Hematopoietic multipotent progenitor cell treated with erythropoietin and hydrocortisone succinate and interleukin-3 and kit ligand, for 17 days (in vitro differentiated cells): ENCODE measurements at regions not wholly inside any gene's neighbourhood (a gene's known extent, or its start where the extent isn't known, plus 50 kb on each side); places are given as distances from the start of the nearest gene placed in this dataset.
"Not testable (repeated sequence)": the region's sequence is repeated elsewhere in the genome, so short reads cannot be mapped to it uniquely, and the experiment has no call there.

Experiments used
- DNase-seq: peaks from one replicate; pipeline ENCODE4 v3.0.0-alpha.2; 2015; ENCODE audit warnings: low spot score

DNA sequence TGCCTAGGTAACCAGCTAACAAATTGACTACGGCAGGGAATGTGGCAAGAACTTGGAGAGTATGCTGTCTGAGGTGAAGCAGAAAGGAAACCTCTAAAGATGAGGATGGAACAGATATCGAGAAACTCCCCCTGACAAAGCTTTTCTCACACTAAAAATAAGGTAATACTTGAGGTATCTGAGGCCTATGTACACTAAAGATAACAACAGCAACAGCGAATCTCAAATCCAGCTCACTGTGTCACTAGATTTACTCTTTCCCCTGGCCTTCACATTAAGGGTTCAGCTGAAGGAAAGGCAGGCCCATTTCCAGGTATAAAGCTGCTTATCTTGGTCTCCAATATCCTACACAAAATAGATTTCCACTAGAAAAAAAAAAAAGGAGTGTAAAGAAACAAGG lies 518.0 kb downstream of the KCNT2 start:
- no peak for DNase-seq

DNA sequence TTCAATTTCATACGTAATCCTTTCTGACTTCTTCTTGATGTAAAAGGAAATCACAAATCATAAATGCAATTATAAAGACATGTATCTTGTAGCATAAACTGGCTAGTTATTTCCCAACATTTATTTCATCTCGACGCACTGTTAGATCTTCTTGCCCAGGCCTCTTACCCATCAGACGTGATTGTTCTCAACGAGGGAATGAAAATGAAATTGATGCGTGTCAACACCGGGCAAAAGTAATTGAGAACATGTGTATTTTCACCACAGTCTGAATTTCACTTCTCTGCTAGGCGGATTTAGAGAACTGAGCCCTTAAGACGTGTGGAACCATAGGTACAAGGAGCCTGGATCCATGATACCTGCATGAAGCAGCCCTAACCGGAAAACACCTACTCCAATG lies 519.7 kb downstream of the KCNT2 start:
- no peak for DNase-seq

DNA sequence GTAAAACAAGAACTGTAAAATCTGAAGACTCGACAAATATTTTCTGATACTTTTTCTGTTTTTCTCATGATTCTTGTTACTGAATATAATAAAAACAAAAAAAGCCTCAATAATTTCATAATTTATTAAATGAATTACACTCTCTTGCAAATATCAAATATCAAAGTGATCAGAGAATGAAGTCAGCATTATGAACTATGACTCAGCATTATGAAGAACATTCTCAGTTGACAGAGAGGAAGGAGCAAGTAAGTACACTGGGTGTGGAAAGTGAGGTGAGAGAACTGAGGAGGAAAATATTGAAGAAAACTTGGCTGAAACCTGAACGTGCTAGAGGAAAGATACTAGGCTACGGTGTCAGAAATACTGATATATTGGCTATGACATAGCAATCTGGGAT lies 529.5 kb downstream of the KCNT2 start:
- DNase-seq = no peak

DNA sequence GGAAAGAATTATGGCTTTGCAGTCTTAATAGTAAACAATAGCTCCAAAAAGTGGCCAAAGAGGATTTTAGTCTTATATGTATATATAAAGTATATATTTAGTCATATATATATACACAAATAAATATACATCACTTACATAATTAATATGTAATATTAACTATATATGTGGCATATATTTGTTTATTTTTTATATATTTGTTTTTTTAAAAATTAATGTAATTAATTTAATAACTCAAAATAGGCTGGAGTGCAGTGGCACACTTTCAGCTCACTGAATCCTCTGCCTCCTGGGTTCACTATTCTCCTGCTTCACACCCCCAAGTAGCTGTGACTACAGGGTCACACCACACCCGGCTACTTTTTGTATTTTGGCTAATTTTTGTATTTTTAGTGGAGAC lies 532.6 kb downstream of the KCNT2 start:
- no peak for DNase-seq

DNA sequence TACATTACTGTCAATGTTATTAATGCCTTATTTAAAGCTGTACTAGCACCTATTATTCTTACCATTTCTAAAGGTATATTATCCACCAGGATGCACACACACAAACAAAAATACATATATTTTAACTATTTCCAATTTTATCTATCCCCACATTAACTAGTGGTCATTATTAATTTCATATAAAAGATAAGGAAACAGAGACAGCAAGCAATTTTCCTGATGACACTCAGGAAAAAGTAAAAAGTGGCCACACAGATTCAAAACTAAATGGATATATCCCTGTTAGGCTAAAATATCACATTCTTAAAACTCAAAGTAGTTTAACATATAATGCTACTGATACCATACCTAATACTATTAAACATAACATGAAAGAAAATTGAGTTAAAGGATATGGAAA lies 534.1 kb downstream of the KCNT2 start:
- DNase-seq = no peak

DNA sequence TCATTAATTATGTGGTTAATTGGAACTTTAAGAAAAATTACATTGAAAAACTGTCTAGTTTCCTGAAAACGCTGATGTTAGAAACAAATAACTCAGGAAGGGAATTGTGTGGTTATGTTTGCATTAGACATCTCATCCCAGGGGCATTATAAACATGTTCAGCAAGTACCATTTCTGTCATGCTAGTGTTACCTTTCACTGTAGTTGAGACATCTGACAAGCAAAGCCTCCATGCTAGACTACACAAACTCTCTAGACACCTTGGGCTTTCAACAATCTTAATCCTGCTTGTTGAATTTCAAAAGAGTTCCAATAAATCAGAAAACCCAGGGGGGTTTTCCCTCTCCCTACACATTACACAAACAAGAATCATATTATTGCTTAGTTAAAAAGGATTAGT lies 536.8 kb downstream of the KCNT2 start:
- DNase-seq = no peak

DNA sequence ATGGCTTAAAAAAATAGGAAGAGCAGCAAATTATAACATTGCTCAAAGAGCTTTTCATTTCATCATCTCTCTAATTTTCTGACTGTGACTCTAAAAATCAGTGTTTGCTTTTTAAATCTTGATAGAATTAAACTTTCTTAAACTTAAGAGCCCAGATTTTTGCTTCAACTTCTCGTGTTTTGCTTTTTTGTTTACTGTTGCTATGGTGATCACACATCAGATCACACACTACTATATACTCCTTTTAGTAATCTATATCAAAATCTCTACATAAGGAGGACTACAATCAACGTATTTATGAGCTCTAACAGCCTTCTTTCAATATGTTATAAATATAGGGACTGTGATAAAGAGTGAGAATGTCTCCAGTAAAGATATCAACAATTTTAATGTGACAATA lies 537.3 kb downstream of the KCNT2 start:
- DNase-seq = no peak

DNA sequence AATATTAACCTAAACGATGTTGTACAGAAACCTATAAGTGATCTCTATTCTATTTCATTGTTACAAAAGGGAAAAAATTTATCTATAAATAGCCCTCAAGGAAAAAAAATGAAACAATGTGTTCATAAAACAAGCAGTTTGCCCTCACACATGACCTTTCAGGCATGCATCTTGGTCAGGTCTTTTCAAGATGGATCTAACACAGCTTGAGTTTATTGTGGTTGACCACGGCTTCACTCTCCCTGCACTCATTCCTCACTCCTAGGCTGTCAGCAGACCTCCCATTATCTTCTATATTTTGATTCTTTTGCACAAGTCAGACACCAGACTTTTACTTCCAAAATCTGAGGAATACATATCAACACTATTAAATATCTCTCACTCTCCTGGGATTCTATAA lies 544.3 kb downstream of the KCNT2 start:
- no peak for DNase-seq

DNA sequence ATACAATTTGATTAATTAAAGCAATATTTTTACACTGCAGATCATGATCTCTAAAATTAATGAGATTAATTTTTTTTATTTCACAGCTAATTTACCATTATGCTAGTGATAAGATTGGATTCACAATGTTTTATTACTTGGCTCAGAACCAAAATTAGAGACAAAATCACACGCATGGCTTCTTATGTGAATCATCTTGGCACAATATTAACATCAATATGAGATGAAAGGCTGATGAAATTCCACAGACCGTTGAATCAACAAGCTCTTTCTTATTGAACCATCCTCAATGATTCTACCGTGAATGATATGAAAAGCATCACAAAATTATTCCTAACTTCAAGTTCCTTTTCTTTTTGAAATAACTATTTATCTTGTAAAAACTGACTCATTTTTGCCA lies 544.9 kb downstream of the KCNT2 start:
- DNase-seq = no peak

DNA sequence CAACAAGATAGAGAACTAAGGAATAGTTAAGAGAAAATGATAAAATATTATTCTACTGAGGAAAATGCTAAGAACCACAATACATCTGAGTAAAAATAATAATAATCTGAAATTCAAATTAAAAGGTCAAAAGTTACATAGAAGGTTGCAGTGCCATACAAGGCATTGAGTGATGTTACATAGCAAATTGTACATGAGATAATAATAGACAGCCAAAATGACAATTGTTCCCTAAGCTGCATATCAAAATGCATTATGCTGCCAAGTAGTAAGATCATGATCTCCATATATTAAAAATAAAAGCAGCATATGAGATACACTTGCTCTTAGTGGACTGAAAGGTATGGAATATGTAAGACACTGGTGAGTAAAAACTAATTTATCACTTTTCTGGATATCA lies 547.7 kb downstream of the KCNT2 start:
- no peak for DNase-seq

DNA sequence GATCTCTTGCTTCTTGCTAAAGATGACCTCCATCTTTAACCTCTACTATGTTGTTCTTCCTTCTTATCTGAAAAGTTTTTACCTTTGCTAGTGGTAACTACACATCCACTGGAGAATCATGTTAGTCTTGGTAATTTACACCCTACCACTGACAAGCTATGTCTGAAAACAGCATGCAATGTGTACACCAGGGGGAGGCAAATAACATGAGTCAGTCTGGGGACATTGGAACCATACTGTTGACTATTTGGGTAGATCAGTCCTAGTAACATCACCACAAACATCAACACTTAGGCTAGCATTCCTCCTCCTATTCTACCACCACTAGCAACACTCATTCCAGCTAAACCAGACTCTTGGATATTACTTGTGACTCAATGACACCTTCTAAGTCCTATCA lies 549.0 kb downstream of the KCNT2 start:
- no peak for DNase-seq

DNA sequence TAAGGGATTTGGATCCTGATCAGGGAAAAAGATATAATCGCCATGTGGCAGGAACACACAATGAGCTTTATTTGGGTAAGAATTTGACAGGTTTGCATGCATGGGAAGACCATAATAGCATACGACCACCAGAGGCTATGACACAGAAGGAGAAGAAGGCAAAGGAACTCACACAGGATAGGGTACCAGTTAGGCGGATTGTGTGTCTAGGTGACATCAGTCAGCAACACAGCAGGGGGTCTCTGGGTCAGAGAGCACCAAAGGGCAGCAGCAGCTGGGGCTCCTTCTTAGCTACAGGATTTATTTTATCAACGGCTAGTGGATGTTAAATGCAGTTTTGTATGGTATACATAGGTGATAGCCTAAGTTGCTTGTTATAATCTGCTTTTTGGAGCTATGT lies 551.3 kb downstream of the KCNT2 start:
- no peak for DNase-seq

DNA sequence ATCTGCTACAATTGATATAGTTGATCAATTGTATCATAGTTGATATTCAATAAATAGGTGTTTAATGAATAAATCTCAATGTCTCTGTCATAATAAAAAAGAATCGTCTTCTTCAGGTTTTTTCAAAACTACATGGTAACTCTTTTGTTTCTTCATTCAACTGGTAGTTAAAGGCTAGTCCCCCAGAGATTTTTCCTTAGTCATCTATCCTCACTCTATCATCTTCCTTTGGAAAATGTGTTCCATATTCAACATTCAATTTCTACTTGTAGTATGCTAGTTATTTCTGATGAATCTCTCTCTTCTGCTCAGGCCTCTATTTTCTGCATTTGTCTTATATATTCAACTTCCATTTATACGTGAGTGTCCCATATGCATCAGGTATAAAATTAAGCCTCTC lies 558.8 kb downstream of the KCNT2 start:
- no peak for DNase-seq

DNA sequence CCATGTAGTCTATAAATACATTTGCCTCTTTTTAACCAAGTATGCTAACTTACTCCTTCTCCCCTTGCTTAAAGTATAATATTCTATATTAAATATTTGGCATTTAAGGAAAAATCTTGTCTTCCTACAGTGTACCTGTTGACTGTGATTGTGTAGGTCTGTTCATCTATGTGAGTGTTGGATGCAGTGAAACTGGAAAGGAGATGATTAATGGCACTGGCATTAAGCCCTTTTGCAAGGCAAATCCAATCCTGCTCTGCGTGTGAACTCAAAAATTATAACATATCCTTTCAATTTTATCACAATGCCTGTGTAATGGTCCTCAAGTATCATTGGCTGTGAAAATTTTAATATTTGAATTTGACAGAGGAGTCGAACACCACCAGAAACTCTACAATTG lies 565.0 kb downstream of the KCNT2 start:
- no peak for DNase-seq

DNA sequence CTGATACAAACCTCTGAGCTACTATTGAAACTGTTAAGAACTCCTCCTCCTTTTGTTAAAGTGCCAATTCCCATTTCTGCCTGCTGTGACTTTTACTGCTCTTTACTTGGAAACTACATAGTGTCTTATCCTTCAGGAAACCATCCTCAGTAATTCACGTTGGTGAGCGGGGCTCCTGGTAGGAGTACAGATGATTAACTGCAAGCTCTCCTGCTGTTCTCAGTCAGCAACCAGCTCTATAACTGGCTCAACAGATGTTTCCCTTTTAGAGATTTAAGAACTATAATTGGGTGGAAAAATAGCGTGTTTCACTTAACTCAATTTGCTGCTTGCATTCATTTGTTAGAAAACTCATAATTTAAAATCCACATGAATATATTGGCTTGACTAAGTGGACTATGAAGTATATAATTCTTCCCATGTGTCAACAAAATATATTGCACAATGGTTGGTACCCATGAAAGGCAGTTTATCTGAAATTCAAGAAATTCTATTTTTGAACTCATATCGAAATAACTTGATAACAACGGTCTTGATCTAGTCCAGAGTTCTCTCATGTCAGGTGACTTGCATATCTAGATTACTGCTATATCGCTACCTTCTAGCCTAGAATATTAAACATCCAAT lies 574.0 kb downstream of the KCNT2 start:
- DNase-seq = no peak

DNA sequence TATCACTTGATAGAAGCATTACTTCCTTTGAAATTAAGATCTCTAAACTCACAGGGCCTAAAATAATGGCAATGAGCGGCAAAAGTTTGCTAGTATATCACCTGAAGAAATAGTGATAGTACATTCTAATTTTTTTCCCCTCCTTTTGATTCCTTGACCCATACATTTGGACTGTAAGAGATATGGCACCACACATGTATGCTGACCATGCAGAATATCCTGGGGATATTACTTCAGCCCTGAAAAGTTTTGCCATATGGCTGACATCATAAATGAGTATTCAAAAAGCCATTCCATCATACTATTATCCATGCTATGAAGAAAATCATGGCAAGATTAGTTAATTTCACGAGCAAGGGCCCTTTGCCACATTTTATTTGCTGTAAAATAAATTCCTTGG lies 576.9 kb downstream of the KCNT2 start:
- not testable (repeated sequence) for DNase-seq

DNA sequence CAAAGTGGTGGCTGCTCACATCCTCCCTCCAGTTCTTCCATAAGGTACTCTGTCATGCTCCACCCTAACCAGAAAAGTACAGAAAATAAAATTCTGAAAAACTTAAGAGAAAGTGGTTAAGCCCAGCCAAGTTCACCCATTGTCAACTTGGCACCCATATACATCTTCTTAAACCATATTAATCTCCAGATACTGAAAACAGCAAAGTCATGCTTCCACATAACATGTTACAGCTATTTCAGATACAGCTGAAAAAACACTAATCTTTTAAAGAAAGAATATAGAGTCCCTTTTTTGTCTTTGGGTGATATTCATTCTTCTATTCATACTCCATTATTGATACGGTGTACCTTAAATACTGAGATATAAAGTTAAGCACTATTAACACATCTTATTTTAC lies 577.8 kb downstream of the KCNT2 start:
- DNase-seq = no peak

DNA sequence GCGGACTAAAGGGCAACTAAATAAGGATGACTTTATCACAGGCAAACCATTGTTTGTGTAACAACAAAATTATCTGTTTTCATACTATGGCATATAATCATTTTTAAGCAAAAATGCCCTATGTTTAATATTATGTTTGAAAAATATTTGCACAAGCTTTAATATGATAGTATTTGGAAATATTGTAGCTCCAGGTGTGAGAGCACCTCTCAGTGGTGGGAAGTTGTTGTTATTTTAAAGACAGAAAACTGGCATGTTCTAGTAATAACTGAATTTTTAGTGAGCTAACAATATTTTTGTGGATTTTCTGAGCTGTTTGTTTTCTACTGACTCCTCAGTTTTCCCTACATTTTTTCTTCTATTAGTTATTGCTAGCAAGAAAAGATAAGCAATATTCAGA lies 578.8 kb downstream of the KCNT2 start:
- DNase-seq = no peak

DNA sequence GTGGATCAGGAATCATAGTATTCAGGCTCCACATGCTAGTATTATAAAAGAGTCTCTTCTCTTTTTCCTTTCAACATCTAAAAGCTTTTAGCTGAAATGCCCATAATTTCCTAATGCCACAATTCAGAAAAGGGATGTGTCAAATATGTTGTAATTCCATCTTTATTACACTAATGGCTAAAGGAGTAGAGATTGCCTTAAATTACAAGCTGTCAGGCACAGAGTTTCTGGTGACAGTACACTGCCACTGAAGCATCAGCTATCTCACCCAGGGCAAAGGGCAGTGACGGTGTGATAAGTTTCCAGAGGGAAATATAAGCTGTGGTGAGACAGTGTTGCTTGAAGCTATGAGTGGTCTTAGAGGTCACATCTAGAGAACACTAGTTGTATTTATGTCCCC lies 581.1 kb downstream of the KCNT2 start:
- no peak for DNase-seq

DNA sequence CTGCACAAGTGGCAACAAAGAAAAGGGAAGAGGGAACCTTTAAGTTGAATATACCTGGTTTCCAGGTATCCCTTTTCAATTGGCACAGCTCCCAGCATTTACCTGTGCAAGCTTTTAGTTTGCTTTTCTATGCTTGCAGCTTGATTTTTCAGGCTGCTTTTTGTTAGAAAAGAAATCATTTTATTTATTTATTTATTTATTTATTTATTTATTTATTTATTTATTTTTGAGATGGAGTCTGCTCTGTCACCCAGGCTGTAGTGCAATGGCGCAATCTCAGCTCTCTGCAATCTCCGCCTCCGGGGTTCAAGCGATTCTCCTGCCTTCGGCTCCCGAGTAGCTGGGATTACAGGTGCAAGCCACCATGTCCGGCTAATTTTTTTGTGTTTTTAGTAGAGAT lies 587.1 kb downstream of the KCNT2 start:
- DNase-seq = not testable (repeated sequence)

DNA sequence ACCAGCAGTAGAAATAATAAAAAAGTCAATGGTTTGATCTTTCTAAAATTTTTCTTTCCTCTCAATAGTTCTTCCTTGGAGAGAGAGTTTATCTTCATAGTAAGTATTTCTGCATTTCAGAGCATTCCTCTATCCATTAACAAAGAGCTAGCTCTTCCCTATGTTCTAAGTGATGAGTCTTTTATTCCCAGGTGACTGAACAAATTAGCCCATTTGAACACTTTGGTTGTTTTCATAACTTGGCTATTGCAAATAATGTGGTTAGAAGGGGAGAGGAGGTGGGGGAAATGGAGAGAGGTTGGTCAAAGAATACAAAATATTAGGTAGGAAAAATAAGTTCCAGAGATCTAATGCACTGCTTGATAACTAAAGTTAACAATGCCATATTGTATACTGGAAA lies 598.9 kb downstream of the KCNT2 start:
- no peak for DNase-seq

DNA sequence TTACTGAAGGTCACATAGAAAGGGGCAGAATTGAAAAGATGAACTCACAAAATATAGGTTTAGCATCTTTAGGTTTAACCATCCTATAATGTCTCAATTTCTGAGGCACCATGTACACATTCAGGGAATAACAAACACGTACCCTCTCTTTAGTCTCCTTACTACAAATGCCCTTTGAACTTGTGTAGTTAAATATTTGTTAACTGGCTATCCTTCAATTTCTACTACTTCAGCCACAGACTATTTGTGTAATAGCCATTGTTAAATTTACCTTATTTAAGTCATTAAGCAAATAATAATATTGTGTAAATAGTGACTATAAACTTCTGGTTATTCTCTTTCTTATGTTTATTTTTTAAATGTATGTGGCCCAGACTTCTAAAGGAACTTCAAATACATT lies 600.5 kb downstream of the KCNT2 start:
- DNase-seq = no peak

DNA sequence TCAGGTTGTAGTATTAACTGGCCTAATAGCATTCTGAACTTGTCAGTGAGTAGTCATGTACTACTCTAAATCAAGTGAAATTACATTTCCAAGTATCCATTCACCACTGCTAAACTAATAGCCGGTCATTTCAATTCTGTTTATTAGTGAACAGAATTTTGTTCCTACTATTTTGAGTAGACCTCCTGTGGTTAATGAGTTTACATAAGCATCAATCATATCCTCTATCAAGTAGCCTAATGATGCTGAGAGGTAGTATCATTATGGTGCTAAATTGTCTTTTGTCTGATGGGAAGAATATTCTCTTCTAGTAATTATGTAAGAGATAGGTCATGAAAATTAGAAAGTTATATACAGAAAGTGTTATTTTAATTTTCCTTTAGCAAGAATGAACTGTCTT lies 602.8 kb downstream of the KCNT2 start:
- no peak for DNase-seq

DNA sequence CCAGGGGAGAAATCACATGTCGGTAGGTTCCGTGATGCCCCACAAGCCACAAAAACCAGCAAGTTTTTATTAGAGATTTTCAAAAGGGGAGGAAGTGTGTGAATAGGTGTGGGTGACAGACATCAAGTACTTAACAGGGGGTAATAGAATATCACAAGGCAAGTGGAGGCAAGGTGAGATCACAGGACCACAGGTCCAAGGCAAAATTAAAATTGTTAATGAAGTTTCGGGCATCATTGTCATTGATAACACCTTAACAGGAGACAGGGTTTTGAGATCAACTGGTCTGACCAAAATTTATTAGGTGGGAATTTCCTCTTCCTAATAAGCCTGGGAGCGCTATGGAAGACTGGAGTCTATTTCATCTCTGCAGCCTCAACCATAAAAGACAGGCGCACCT lies 603.9 kb downstream of the KCNT2 start:
- DNase-seq = not testable (repeated sequence)

DNA sequence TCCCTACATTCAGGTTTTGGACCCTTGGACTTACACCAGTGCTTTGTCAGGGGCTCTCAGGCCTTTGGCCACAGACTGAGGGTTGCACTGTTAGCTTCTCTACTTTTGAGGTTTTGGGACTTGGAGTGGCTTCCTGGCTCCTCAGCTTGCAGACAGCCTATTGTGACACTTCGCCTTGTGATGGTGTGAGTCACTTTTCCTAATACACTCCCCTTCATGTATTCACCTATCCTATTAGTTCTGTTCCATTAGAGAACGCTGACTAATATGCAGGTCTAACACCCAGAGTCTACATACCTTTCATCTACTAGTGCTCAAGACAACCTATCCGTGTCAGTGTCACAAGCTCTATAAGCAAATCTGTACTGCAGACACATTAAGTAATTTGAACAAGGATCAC lies 605.3 kb downstream of the KCNT2 start:
- no peak for DNase-seq
